HL-60 (cell line): ENCODE measurements at regions not wholly inside any gene's neighbourhood (a gene's known extent, or its start where the extent isn't known, plus 50 kb on each side); places are given as distances from the start of the nearest gene placed in this dataset.

ENCODE experiments used
- POLR2AphosphoS5 ChIP-seq: IDR thresholded peaks from 2 replicates; pipeline ENCODE4 v1.6.1; 2012; ENCODE audit warnings: low read depth
- SPI1 ChIP-seq: IDR thresholded peaks from 2 replicates; pipeline ENCODE4 v1.6.1; 2012; ENCODE audit warnings: low read depth, mild to moderate bottlenecking, borderline replicate concordance
- TF ChIP-seq, protein P1 (sequence below): IDR thresholded peaks from one replicate; pipeline ENCODE4 v1.5.1; 2011; ENCODE audit warnings: low read length, control low read depth, inconsistent platforms; ENCODE audit not compliant: insufficient read depth

DNA sequence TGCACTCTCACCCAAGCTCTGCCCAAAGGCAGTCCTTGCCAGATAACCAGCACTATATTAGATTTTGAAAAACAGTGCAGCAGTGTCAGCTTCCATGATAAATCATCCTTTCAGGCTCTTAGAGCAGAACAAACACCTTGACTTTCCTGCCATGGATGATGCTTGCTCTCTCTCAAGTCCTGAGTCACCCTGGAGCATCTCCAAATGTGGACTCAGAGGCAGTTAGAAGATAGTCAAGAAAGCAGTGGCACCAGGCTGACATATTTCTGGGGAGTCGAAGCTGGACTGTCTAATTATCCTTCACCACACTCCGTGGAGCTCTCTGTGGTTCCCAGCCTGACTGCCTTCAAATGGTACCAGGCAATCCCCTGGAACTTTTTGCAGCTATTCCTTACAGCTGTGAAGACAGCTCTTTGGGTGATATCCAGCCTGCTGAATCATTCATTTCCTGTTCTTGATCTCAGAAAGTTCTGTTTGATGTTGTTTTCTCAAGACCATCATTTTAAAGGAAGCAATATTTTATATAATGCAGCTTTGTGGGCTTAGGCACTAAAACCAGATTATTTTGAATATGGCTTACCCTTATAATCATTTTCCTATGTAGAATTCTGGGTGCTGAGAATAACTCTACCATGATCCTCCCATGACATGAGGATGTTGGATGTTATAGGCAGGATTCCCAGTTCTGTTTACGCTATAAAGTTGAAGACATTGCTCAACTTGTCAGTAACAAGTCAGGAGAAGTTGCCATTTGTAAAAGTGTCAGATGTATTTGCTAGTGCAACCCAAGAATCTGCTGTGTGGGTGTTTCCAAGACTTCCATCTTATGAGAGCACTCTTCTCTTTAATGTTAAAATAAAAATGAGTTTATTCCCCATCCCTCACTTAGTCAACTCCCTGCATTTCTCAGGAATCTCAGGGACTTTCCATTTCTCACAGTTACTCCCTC lies 233.8 kb downstream of the C7orf25 start:
- TF ChIP-seq, protein P1, sequence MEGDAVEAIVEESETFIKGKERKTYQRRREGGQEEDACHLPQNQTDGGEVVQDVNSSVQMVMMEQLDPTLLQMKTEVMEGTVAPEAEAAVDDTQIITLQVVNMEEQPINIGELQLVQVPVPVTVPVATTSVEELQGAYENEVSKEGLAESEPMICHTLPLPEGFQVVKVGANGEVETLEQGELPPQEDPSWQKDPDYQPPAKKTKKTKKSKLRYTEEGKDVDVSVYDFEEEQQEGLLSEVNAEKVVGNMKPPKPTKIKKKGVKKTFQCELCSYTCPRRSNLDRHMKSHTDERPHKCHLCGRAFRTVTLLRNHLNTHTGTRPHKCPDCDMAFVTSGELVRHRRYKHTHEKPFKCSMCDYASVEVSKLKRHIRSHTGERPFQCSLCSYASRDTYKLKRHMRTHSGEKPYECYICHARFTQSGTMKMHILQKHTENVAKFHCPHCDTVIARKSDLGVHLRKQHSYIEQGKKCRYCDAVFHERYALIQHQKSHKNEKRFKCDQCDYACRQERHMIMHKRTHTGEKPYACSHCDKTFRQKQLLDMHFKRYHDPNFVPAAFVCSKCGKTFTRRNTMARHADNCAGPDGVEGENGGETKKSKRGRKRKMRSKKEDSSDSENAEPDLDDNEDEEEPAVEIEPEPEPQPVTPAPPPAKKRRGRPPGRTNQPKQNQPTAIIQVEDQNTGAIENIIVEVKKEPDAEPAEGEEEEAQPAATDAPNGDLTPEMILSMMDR, result no peak
- TF ChIP-seq POLR2AphosphoS5 (no peak), SPI1 (no peak)
